Muscle layer of colon (tissue), 2 donors: ENCODE measurements at regions not wholly inside any gene's neighbourhood (a gene's known extent, or its start where the extent isn't known, plus 50 kb on each side); places are given as distances from the start of the nearest gene placed in this dataset.

Source experiments
- H3K27ac ChIP-seq: one replicate; pipeline ENCODE4 v1.7.0; 2013; ENCODE audit warnings: low read depth, mild to moderate bottlenecking, low read length, moderate library complexity
- H3K27me3 ChIP-seq, 2 donors: one replicate each; pipeline ENCODE4 v1.7.0; 2013; ENCODE audit warnings: low read length in 2 of 2, mild to moderate bottlenecking in 2 of 2; ENCODE audit not compliant: insufficient read depth in 2 of 2, control insufficient read depth in 1 of 2
- H3K36me3 ChIP-seq: one replicate; pipeline ENCODE4 v1.7.0; 2013; ENCODE audit warnings: mild to moderate bottlenecking, low read length; ENCODE audit not compliant: insufficient read depth
- H3K4me1 ChIP-seq: one replicate; pipeline ENCODE4 v1.7.0; 2013; ENCODE audit warnings: mild to moderate bottlenecking, low read length; ENCODE audit not compliant: insufficient read depth
- H3K4me3 ChIP-seq, 2 donors: one replicate each; pipeline ENCODE4 v1.7.0; 2013; ENCODE audit warnings: low read length in 2 of 2, low read depth in 1 of 2, mild to moderate bottlenecking in 1 of 2, moderate library complexity in 1 of 2
- H3K9ac ChIP-seq: one replicate; pipeline ENCODE4 v1.7.0; 2013; ENCODE audit warnings: low read length
- H3K9me3 ChIP-seq: one replicate; pipeline ENCODE4 v1.7.0; 2013; ENCODE audit warnings: mild to moderate bottlenecking, low read length
- donor health status: abdominal sarcoma.
- donor health status: Adenocarcinoma of cecum.

GRCh38 chr5:124055751-124056150, 543.8 kb downstream of the CSNK1G3 start:
- Histone ChIP-seq H3K27me3 (no peaks in the 10 kb centered on the region), H3K4me3 (no peak overlapping the region), H3K9me3 (no peaks in the 10 kb centered on the region), H3K36me3 (no peaks in the 10 kb centered on the region), H3K27ac (no peak overlapping the region), H3K4me1 (peaks cover 18% of the 10 kb centered on the region), H3K9ac (no peak overlapping the region)

GRCh38 chr5:124054564-124054963, 542.6 kb downstream of the CSNK1G3 start:
- no peaks in the 10 kb centered on the region for H3K9me3 ChIP-seq

DNA sequence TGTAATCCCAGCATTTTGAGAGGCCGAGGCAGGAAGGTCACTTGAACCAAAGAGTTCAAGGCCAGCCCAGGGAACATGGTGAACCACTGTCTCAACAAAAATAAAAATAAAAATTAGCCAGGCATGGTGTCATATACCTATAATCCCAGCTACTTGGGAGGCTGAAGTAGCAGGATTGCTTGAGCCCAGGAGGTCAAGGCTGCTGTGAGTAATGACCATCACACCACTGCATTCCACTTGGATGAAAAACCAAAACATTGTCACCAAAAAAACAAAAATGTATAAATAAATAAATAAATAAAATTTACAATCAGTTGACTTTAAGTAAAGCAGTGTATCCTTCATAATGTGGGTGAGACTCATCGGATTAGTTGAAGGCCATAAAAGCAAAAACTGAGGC, 541.4 kb downstream of the CSNK1G3 start:
- no peaks in the 10 kb centered on the region for H3K36me3 ChIP-seq
- H3K9ac ChIP-seq = no peak overlapping the region
- H3K27ac ChIP-seq = no peak overlapping the region
- peaks cover 17% of the 10 kb centered on the region for H3K4me1 ChIP-seq
- H3K4me3 ChIP-seq = no peak overlapping the region
- H3K9me3 ChIP-seq = no peaks in the 10 kb centered on the region
- H3K27me3 ChIP-seq = no peaks in the 10 kb centered on the region

More at GRCh38 chr5:124054564-124054963, 542.6 kb downstream of the CSNK1G3 start:
- Histone ChIP-seq H3K27me3 (no peaks in the 10 kb centered on the region), H3K9ac (no peak overlapping the region), H3K4me1 (peaks cover 18% of the 10 kb centered on the region), H3K4me3 (no peak overlapping the region), H3K36me3 (no peaks in the 10 kb centered on the region), H3K27ac (no peak overlapping the region)

DNA sequence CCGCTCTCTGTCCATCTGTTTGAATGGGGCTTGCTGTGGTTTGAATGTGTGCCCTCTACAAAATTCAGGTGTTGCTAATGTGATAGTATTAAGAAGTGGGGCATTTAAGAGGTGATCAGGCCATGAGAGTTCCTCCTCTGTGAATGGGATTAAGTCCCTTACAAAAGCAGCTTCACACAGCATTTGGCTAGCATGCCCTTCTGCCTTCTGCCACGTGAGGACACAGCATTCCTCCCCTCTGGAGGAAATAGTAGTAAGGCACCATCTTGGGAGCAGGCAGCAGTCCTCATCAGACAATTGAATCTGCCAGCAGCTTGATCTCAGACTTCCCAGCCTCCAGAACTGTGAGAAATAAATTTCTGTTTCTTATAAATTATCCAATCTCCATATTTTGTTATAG, 540.2 kb downstream of the CSNK1G3 start:
- Histone ChIP-seq H3K27me3 (no peaks in the 10 kb centered on the region), H3K27ac (no peak overlapping the region), H3K4me3 (no peak overlapping the region), H3K9me3 (no peaks in the 10 kb centered on the region), H3K4me1 (peaks cover 6% of the 10 kb centered on the region), H3K36me3 (no peaks in the 10 kb centered on the region), H3K9ac (no peak overlapping the region)

GRCh38 chr5:124050120-124050770, 538.3 kb downstream of the CSNK1G3 start:
- Histone ChIP-seq H3K9ac (no peak overlapping the region), H3K27ac (no peak overlapping the region), H3K9me3 (no peaks in the 10 kb centered on the region), H3K4me3 (no peak overlapping the region), H3K36me3 (no peaks in the 10 kb centered on the region), H3K4me1 (no peaks in the 10 kb centered on the region), H3K27me3 (no peaks in the 10 kb centered on the region)

GRCh38 chr5:124045412-124045811, 533.4 kb downstream of the CSNK1G3 start:
- Histone ChIP-seq H3K9ac (no peak overlapping the region), H3K4me1 (peaks cover 8% of the 10 kb centered on the region), H3K36me3 (no peaks in the 10 kb centered on the region), H3K27me3 (no peaks in the 10 kb centered on the region), H3K4me3 (no peak overlapping the region), H3K27ac (no peak overlapping the region), H3K9me3 (no peaks in the 10 kb centered on the region)

DNA sequence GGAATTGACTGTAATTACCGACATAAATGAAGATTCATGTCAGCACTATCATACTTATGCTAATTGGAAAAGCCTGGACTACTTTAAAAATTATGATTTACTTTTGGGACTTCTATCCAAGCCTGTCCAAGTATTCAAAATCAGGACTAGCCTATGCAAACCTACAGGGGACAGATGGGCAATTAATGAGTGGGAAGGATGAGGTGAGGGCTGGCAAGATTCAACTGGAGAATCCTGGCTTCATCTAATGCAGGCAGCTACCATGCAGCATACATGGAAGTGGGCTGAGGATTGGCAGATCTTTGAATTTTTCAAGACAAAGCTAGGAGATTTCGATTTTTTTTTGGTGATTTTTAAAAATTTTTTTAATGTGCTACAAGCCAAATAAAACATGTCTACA, 532.6 kb downstream of the CSNK1G3 start:
- no peak overlapping the region for H3K27ac ChIP-seq
- peaks cover 10% of the 10 kb centered on the region for H3K4me1 ChIP-seq
- no peak overlapping the region for H3K9ac ChIP-seq
- H3K4me3 ChIP-seq = no peak overlapping the region
- H3K27me3 ChIP-seq = no peaks in the 10 kb centered on the region
- H3K9me3 ChIP-seq = no peaks in the 10 kb centered on the region
- H3K36me3 ChIP-seq = no peaks in the 10 kb centered on the region

- H3K36me3 ChIP-seq = no peaks in the 10 kb centered on the region
- peaks cover 10% of the 10 kb centered on the region for H3K4me1 ChIP-seq
- no peaks in the 10 kb centered on the region for H3K9me3 ChIP-seq
- H3K4me3 ChIP-seq = no peak overlapping the region
- no peak overlapping the region for H3K9ac ChIP-seq
- H3K27me3 ChIP-seq = no peaks in the 10 kb centered on the region
- no peak overlapping the region for H3K27ac ChIP-seq
Measured at GRCh38 chr5:124043456-124043855, 531.5 kb downstream of the CSNK1G3 start.

DNA sequence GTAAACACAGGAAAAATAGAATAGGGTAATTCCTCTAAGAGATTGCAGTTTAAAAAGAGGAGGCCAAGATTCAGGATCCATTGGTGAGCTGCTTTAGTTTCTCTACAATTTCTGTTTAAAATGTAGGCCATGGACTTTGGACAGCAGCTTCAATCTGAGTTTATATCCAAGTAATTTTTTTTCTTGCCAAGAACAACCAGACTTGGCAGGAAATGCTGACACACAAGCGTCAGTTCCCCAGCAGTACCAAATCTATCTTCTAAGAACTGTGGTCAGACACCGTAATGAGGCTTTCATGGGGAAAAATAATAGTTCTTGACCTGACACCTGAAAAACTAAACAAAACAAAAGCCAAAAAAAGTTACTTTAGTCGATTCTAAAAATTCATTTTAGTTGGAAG, 528.8 kb downstream of the CSNK1G3 start:
- Histone ChIP-seq H3K27me3 (no peaks in the 10 kb centered on the region), H3K4me3 (no peak overlapping the region), H3K36me3 (no peaks in the 10 kb centered on the region), H3K9me3 (no peaks in the 10 kb centered on the region), H3K4me1 (peaks cover 10% of the 10 kb centered on the region), H3K9ac (no peak overlapping the region), H3K27ac (no peak overlapping the region)

DNA sequence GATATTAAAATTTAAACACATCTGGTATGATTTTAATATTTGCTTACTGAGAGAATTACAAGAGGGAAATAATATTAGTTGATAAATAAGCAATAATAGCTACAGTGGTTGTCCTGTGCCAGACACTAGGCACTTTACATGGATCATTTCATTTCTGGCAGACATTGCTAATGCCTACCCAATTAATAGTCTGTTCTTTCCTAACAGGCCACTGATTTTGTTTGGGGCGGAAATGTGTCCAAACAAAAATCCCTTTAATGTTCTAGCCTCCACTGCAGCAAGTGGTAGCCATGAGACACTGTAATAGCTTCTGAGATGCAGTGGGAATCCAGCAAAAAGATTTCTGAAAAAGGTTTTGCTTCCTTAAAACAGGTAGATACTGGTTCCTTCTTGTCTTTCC, 527.4 kb downstream of the CSNK1G3 start:
- Histone ChIP-seq H3K4me3 (no peak overlapping the region), H3K4me1 (peaks cover 10% of the 10 kb centered on the region), H3K27ac (no peak overlapping the region), H3K27me3 (no peaks in the 10 kb centered on the region), H3K9me3 (no peaks in the 10 kb centered on the region), H3K9ac (no peak overlapping the region), H3K36me3 (no peaks in the 10 kb centered on the region)

DNA sequence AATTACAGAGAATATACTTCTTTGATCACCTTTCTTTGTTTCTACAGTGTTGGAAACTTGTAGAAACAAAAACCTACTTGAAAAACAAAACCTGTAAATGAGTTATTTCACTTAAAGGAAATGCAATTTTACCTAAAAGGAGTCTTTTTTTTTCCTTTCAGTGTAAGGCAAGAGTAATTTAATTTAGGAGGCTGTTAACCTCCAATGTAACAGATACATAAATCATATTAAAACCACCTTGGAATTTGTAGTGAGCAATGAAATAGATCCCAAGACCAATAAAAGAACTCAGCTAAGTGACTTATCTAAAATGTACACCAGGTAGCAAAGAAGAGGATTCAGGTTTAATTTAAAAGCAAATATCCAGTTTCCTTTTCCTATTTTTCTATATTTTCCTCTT, 524.8 kb downstream of the CSNK1G3 start:
- H3K27ac ChIP-seq = no peak overlapping the region
- no peaks in the 10 kb centered on the region for H3K9me3 ChIP-seq
- H3K4me1 ChIP-seq = peaks cover 10% of the 10 kb centered on the region
- no peak overlapping the region for H3K9ac ChIP-seq
- no peaks in the 10 kb centered on the region for H3K27me3 ChIP-seq
- H3K4me3 ChIP-seq = no peak overlapping the region
- H3K36me3 ChIP-seq = no peaks in the 10 kb centered on the region

GRCh38 chr5:124034963-124035362, 523.0 kb downstream of the CSNK1G3 start:
- H3K4me3 ChIP-seq = no peak overlapping the region
- H3K27me3 ChIP-seq = no peaks in the 10 kb centered on the region
- H3K9me3 ChIP-seq = no peaks in the 10 kb centered on the region
- no peak overlapping the region for H3K9ac ChIP-seq
- no peaks in the 10 kb centered on the region for H3K36me3 ChIP-seq
- H3K4me1 ChIP-seq = no peaks in the 10 kb centered on the region
- H3K27ac ChIP-seq = no peak overlapping the region
